NCI-H748 treated with DMSO at 0.1 percent for 48 hours (cell line): ENCODE measurements at regions not wholly inside any gene's neighbourhood (a gene's known extent, or its start where the extent isn't known, plus 50 kb on each side); places are given as distances from the start of the nearest gene placed in this dataset.
A peak's percentile ranks its signal among the peaks of the same experiment; 100 is the strongest.

ENCODE experiments used
- DNase-seq: peaks from one replicate; lab custom pipeline; 2025; lab: John Stamatoyannopoulos, UW

DNA sequence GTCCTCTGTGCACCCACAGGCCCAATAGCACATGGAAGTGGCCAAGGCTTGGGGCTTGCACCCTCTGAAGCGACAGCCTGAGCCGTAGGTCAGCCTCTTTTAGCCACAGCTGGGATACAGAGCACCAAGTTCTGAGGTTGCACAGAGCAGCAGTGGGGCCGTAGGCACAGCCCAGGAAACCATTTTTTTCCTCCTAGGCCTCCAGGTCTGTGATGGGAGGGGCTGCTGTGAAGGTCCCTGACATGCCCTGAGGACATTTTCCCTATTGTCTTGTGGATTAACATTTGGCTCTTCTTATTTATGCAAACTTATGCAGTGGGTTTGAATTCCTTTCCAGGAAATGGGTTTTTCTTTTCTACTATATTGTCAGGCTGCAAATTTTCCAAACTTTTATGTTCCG, 878.7 kb upstream of the MAN1A1 start:
- no peak for DNase-seq

DNA sequence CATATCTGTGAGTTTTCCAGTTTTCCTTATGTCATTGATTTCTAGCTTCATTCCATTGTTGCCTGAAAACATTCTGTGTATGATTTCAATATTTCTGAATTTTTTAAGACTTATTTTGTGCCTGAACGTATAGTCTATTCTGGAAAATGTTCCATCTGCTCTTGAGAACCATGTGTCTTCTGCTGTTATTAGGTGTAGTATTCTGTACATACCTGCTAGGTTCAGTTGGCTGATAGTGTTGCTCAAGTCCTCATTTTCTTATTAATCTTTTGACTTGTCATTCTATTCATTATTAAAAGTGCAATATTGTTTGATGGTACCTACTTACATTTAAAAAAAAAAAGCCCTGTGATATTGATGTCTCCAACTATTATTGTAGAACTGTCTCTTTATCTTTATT, 869.8 kb upstream of the MAN1A1 start:
- DNase-seq = no peak

DNA sequence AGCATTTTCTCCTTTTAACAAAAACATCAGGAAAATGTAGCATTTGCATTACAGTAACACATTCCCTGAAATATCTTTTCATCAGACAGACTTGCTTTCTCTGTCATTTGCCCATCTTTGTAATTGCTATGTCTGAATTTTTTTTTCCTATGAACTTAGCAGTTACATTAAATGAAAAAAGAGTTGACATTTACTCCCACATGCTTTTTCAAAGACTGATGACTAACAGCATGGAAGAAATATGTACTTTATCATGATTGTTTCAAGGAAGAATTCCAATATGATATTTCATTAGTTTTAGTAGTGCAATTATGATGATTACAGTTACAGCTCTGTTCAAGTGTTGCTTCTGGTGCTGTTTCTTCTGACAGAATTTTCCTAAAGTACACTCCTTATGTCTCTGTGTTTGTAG, 864.5 kb upstream of the MAN1A1 start:
- no peak for DNase-seq

DNA sequence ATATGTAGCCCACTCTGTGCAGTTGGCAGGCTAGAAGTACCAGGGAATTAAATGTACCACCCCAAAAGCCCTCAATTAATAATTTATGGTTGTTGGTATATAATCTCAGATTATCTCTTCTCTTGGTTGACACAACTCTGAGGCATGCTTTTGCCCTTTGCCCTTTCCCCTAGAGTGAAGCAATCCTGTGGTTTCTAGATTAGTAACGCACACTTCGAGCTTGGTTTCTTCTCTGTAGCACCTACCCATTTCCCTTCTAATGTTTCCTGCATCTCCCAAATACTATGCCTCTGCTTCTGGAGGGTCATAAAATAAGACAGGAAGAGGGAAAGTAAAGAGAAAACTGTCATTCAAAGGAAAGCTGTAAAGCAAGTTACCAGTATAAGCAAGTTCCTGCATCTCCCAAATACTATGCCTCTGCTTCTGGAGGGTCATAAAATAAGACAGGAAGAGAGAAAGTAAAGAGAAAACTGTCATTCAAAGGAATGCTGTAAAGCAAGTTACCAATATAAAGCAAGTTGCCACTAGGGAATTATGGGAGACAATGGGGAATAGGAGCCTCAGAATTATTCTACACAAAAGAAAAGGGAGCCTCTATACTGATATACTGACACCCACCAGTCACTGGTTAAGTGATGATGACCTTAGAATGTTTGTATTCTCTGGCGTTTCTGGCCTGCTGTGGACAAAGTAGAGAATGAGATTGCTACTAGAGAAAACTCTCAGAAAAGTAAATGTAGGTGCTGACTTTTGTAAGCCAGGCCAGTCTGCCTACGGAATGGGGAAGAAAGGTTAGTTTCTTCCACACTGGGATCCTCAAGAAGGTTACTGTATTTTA, 862.6 kb upstream of the MAN1A1 start:
- DNase-seq = no peak

DNA sequence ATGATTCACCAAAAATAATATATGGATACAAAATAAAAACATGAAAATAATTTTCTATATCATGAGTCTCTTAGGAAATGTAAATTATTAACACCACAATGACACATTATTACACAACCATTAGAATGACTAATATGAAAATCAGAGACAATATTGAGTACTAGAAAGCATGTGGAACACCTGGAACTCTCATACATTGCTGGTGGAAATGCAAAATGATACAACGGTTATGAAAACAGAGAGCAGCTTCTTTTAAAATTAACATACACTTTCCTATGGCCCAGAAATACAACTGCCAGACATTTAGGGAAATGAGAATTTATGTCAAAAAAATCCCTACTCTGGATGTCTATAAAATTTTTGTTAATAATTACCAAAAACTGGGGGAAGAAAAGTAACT, 853.3 kb upstream of the MAN1A1 start:
- no peak for DNase-seq

DNA sequence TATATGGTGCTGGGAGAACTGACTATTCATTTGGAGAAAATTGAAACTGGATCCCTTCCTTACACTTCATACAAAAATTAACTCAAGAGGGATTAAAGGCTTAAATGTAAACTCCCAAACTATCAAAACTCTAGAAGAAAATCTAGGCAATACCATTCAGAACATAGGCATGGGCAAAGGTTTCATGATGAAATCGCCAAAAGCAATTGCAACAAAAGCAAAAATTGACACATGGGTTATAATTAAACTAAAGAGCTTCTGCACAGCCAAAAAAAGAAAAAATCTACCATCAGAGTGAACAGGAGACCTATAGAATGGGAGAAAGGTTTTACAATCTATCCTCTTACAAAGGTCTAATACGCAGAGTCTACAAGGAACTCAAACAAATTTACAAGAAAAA, 851.3 kb upstream of the MAN1A1 start:
- no peak for DNase-seq

DNA sequence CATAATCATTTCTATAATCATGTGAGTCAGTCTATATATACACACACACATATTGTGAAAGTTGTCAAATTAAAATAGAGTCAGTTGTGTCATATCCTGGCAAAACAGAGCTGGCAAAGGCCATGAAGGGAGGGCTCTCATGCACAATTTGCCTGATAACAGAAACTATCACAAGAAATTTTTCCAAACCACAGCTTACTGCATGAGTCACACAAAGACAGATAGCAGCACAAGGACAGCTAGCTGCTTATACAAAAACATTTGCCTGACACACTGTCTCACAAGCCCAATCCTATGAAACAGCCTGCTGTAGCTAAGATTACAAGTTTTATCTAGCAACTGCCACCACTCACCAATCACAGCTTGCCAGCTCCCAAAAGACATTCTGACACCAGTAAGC, 848.5 kb upstream of the MAN1A1 start:
- no peak for DNase-seq

DNA sequence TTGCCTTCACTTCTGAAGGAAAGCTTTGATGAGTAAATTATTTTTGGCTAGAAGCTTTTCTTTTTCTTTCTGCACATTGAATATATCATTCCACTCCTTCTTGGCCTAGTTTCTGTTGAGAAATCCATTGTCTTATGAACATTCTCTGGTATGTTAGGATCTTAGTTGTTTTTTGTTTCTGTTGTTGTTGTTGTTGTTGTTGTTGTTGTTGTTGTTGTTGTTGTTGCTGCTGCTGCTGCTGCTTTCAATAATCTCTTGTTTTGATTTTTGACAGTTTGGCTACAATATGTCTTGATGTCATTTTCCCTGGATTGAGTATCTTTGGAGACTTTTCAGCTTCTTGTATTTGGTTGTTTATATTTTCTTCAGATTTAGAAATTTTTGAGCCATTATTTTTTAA, 836.5 kb upstream of the MAN1A1 start:
- DNase-seq = no peak

DNA sequence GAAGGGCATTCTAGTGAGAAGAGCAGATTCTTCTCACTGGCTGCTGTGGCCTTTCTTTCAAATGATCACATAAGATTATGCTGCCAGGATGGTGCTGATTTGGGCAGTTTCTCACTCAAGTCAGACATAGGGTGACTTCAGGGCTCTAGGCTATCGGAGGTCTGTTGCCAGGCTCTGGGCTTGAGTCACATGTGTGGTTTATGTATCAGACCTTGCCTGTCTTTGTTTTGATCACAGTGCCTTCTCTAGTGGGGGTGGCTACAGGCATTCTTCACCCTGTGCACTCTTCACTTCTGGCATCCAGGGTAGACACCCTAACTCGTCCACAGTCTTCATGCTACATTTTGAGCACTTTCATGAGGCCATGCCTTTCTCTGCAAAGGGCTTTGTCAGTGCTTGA, 823.7 kb upstream of the MAN1A1 start:
- DNase-seq = no peak

DNA sequence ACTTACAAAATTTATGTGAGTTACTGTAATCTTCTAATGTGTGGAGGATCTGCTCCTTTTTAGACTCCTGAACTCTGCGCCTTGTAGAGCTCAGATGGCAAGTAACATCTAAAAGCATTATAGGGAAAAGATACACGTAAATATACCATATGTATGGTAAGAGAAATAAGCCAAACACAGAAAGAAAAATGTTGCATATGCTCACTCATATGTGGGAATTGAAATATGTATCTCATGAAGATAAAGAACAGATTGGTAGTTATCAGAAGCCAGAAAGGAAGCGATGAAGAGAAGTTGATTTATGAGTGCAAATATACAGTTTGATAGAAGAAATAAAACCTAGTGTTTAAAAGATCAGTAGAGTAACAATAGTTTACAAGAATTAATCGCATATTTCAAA, 815.0 kb upstream of the MAN1A1 start:
- DNase-seq = no peak

DNA sequence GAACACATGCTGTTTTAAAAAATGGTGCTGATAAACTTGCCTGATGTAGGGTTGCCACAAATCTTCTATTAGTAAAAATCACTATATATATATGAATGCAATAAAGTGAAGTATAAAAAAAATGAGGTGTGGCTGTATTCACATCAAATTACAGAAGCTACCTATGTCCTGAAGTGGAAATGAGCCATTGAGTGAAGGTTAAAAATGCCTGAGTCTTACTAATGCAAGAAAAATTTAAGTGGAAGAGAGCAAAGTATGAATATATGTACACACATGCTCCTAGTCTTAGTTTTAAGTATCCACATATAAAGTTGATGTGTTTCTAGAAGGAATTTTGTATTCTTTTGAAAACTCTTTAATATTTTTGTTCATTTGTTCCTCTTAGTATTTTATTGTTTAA, 808.3 kb upstream of the MAN1A1 start:
- DNase-seq = no peak

DNA sequence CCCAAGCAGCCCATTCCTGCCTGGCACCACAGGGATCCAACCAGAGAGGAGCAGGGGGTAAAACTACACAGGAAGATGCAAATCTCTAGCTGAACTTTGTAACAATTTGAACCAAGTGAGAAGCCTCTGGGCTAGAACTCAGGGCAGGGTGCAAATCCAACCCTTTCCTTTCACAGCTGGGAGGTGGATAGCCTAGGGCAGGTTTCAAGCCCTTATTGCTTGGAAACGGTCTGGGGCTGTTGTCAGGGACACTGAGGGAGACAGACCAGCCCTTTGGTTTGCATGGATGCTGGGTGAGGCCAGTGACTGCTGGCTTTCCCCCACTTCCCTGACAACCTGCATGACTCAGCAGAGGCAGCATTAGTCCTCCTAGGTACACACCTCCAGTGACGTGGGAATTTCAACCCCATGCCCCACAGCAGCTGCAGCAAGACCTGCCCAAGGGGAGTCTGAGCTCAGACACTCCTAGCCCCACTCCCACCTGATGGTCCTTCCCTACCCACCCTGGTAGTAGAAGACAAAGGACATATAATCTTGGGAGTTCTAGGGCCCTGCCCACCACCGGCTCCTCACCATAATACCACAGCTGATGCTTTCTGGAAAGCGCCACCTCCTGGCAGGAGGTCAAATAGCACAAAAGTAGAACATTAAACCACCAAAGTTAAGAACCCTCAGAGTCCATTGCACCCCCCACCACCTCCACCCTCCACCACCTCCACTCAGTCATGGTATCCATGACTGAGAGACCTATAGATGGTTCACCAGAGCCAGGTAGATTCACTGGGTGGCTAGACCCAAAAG, 797.7 kb upstream of the MAN1A1 start:
- DNase-seq = no peak

DNA sequence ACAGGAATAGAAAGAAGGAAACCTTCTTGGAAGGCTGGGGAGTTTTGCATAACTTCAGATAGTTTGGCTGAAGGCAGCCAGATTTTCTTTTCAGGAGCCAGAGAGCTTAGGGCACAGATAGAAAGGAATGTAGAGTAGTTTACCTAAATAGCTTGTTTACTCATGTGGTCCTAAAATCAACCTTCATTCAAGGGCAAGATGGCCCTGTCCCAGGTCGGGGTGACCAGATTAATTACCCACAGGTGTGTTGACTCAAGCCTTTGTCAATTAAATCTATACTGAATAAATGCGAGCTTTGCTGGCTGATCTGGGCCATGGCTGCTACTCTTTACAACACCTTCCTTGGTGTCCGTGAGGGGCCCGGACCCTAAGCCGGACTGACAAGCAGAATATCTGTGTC, 792.0 kb upstream of the MAN1A1 start:
- no peak for DNase-seq

DNA sequence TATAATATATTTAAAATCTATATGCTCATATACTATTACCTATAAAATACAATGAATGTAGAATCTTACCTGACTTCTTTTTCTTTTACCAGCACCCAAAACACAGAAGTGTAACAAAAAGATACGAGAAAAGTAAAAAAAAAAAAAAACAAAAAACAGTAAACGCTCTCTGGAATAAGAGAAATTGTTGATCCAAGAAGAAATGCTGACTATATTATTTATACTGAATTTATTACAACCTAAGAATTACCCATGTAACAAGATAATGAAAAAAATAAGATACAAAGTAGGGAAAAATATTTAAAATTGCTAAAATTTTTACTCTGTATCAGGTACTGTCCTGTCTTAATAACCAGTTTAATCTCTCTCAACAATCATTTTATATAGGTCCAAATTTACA, 787.9 kb upstream of the MAN1A1 start:
- DNase-seq = no peak

DNA sequence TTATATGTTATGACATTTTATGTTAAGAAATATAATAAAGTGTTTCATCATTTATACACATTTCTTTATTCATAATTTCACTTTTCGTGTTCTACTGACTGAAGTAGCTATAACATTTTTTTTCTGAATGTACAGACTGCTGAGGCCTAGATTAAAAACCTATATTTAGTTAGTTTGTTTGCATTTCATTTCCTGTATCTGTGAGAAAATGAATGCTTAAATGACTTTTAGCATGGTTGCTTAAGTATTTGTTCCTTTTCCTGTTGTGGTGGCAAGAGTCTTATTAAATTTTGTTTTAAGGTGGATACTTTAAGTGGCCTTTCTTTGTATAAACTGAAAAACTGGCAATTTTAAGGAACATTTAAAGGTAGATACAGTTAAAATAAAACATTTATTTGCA, 779.7 kb upstream of the MAN1A1 start:
- no peak for DNase-seq

DNA sequence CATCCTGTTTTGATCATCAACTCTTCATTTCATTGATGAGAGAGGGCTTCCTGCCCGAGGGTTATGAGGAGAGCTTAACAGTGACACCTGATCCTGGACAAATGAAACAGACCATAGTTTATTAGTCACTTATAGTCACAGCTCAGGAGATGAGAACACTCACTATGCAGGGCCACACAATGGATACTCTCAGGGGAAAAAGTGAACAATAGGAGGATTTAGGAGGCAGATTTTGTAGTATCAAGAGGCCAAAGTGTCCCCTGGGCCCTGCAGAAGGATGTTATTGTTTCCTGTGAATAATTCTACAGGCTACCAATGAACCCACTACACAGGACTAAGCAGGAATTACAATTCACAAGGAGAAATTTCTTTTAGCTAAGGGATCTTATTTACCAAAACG, 772.8 kb upstream of the MAN1A1 start:
- peak; percentile 1 for DNase-seq

DNA sequence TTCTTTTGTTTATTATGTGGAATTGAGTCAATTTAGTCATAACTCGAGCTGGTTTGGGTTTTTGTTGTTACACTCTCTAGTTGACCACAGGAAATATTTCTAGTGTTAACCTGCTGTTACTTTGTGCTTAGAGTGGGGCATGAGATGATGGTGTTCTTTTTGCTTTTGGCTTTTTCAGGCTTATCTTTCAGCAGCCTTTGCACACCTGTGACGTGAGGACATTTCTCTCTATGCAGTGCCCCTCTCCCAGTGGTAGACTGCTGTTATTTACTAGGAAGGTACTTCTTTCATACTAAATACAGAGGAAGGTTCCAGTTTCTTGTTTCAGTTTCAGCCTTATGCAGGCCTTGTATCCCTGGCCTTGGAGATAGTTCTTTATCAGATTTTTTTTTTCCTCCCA, 766.8 kb upstream of the MAN1A1 start:
- no peak for DNase-seq

DNA sequence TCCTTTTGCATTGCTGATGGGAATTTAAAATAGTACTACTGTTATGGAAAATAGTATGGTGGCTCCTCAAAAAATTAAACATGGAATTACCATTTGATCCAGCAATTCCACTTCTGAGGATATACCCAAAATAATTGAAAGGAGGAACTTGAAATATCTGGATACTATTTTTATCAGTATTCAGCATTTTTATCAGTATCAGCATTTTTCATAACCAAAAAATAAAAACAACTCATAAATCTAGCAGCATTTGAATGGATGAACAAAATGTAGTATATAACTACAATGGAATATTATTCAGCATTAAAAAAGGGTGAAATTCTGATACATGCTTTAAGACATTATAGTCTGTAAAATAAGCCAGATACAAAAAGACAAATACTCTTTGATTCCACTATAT, 763.4 kb upstream of the MAN1A1 start:
- DNase-seq = no peak

DNA sequence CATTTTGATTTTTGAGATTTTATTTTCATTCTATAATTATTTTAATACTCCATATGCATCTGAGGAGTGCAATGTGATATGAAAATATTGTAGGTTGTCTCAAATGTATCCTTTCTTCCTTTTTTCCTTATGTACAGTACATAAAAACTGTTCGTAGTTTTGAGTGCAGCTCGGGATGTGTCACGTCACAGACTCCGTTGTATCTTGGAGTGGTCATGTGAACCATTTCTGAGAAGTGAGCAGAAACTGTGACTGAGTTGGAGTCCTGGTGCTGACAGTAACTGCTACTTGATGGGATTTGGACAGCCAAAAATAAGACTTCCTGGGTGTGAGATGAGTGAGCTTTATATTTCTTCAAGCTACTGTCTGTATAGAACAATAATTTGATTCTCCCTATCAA, 761.4 kb upstream of the MAN1A1 start:
- no peak for DNase-seq

DNA sequence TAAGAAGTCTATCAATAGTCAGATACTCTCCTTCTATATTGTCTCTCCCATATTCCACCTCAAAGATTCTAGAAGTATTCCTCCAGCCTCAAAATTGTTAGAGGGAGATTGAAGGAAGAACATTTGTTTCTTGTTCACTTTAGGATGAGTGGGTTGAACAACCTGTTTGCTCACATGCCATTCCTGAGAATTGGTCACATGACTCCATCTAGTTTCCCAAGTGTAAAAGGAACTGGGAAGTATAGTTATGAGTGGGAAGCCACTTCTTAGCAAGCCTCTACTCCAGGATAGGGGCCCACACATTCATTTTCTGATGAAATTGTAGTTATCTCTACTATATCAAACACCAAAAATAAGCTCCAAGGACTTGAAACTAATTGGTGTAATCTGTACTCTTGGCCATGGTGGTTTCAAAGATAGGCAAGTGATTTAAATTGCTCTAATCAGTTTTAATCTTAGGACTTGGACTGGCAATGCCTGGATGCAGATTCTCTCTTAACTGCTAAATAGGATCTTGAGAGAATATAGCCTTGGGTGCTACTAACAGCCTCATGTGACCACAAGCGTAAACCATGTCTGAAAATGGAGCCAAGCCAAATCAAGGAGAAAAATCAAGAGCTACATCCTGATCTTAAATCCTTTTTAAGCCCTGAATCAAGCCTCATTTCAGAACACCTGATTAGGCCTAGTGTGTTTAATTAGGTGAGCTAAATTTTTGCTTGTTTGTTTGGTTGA, 758.7 kb upstream of the MAN1A1 start:
- DNase-seq = no peak

DNA sequence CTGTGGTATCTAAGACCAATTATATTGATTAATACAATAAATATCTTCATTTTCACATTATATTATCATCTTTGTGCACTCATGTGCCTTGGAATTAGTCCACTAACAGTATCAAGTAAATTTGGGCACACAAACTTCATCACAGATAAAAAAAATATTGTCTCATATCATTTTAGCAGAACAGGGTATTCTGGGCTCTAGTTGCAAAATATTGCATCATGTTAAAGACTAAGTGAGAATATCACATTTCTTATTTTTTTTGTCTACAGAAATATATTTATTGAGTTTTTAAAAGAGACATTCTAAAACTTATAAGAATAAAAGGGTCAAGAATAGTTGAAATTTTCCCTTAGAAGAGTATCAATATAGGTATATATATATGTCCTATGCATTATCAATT, 754.1 kb upstream of the MAN1A1 start:
- no peak for DNase-seq

DNA sequence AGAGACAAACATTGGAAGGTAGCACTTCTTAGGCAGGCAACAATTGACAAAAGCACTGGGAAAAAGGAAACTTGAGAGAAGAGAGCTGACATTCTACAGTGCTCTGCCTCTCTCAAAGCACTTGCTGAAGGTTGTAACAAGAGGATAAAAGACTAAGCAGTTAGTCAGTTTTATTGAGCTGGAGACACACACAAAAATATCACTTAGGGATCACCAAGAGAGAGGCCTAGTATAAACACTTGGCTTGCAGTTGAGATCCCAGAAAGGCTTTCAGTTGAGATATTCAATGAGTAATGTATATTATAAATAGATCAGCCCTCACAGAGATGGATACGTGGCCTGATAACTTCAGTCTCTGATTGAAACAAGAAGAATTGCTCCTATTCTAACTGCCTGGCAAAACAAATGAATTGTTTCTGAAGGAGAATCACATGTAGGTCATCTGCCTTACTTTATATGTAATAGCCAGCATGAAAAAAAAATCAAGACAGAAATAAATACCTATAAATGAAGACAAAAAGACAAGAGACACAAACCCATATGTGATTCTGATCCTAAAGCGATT, 747.2 kb upstream of the MAN1A1 start:
- DNase-seq = no peak

DNA sequence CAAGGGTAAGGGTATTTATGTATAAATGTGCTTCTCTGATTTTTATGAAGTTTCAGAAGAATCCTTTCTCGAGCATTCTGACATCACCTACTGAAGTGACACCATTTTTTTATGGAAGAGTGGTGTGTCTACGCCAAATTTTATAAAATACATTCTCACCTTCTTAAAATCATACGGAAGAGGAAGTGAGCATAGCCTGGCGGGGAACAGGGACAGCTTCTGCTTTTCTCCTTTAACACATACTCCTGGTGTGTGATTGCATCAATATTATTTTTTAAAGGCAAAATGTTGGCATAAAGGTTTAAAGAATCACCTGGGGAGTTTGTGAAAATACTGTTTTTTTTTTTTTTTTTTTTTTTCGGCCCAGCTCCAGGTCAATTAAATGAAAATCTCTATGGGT, 733.6 kb upstream of the MAN1A1 start:
- no peak for DNase-seq
